Osteoblast (primary cell): ENCODE measurements at regions not wholly inside any gene's neighbourhood (a gene's known extent, or its start where the extent isn't known, plus 50 kb on each side); places are given as distances from the start of the nearest gene placed in this dataset.

Experiments
- DNase-seq: peaks from one replicate; pipeline ENCODE4 v3.0.0; 2011; ENCODE audit warnings: low spot score, mixed read lengths; ENCODE audit not compliant: insufficient read length; ENCODE audit errors: missing footprints
- H2AFZ ChIP-seq: 2 replicates; pipeline ENCODE4 v1.6.0; 2011; ENCODE audit warnings: mild to moderate bottlenecking, low read length
- H3K27ac ChIP-seq: 2 replicates; pipeline ENCODE4 v1.5.1; 2011; ENCODE audit warnings: mild to moderate bottlenecking, low read depth, low read length, moderate library complexity
- H3K27me3 ChIP-seq: 2 replicates; pipeline ENCODE4 v1.6.0; 2012; ENCODE audit warnings: mild to moderate bottlenecking, control low read depth, inconsistent platforms, low read length, moderate library complexity; ENCODE audit not compliant: insufficient read depth
- H3K36me3 ChIP-seq: 2 replicates; pipeline ENCODE4 v1.5.1; 2011; ENCODE audit warnings: mild to moderate bottlenecking, low read length, control low read depth, moderate library complexity; ENCODE audit not compliant: insufficient read depth
- H3K4me1 ChIP-seq: 2 replicates; pipeline ENCODE4 v1.5.1; 2011; ENCODE audit warnings: mild to moderate bottlenecking, low read length, control low read depth, moderate library complexity; ENCODE audit not compliant: insufficient read depth
- H3K4me2 ChIP-seq: 2 replicates; pipeline ENCODE4 v1.6.0; 2011; ENCODE audit warnings: mild to moderate bottlenecking, low read length; ENCODE audit not compliant: insufficient read depth
- H3K4me3 ChIP-seq: fragments of 200-600 bp; sonication (generic); 3 replicates; pipeline ENCODE4 v1.5.1; 2012; ENCODE audit warnings: mild to moderate bottlenecking, low read length, inconsistent platforms; ENCODE audit not compliant: insufficient read depth
- H3K79me2 ChIP-seq: 2 replicates; pipeline ENCODE4 v1.6.0; 2012; ENCODE audit warnings: mild to moderate bottlenecking, low read length, control low read depth, inconsistent platforms; ENCODE audit not compliant: insufficient read depth
- H3K9me3 ChIP-seq: 2 replicates; pipeline ENCODE4 v1.5.1; 2011; ENCODE audit warnings: low read depth, low read length, control low read depth
- H4K20me1 ChIP-seq: 2 replicates; pipeline ENCODE4 v1.6.0; 2012; ENCODE audit warnings: mild to moderate bottlenecking, low read length, control low read depth; ENCODE audit not compliant: insufficient read depth
- CTCF ChIP-seq: IDR thresholded peaks from 2 replicates; pipeline ENCODE4 v1.5.1; 2011; ENCODE audit warnings: mild to moderate bottlenecking, low read depth, low read length, moderate library complexity; ENCODE audit errors: extremely low read depth

GRCh38 chr2:38500283-38500634 is 102.5 kb downstream of the HNRNPLL start:
- Histone ChIP-seq H4K20me1 (no peaks in the 10 kb centered on the region), H3K79me2 (no peaks in the 10 kb centered on the region), H3K36me3 (no peaks in the 10 kb centered on the region), H3K9me3 (peaks cover 5% of the 10 kb centered on the region), H3K27ac (no peak overlapping the region), H2AFZ (no peak overlapping the region), H3K4me2 (no peak overlapping the region), H3K4me3 (no peak overlapping the region), H3K27me3 (peaks cover 22% of the 10 kb centered on the region), H3K4me1 (no peaks in the 10 kb centered on the region)
- DNase-seq = no peak
- TF ChIP-seq CTCF = no peak

GRCh38 chr2:38499548-38500282 is 103.0 kb downstream of the HNRNPLL start:
- Histone ChIP-seq H3K36me3 (no peaks in the 10 kb centered on the region), H3K27ac (no peak overlapping the region), H3K4me3 (no peak overlapping the region), H3K27me3 (peaks cover 22% of the 10 kb centered on the region), H3K9me3 (peaks cover 5% of the 10 kb centered on the region), H3K4me2 (no peak overlapping the region), H4K20me1 (no peaks in the 10 kb centered on the region), H3K79me2 (no peaks in the 10 kb centered on the region), H2AFZ (no peak overlapping the region), H3K4me1 (no peaks in the 10 kb centered on the region)
- no peak for TF ChIP-seq CTCF
- no peak for DNase-seq

- no peaks in the 10 kb centered on the region for H3K4me1 ChIP-seq
- H3K4me2 ChIP-seq = no peak overlapping the region
- no peaks in the 10 kb centered on the region for H3K79me2 ChIP-seq
- H3K27ac ChIP-seq = no peak overlapping the region
- peaks cover 18% of the 10 kb centered on the region for H3K27me3 ChIP-seq
- H3K4me3 ChIP-seq = no peak overlapping the region
- H4K20me1 ChIP-seq = no peaks in the 10 kb centered on the region
- TF ChIP-seq CTCF = no peak
- H3K9me3 ChIP-seq = peaks cover 5% of the 10 kb centered on the region
- DNase-seq = no peak
- no peak overlapping the region for H2AFZ ChIP-seq
- H3K36me3 ChIP-seq = no peaks in the 10 kb centered on the region
These were observed 104.7 kb downstream of the HNRNPLL start for GRCh38 chr2:38498045-38498481.

GRCh38 chr2:38497670-38498037 is 105.1 kb downstream of the HNRNPLL start:
- H3K36me3 ChIP-seq = no peaks in the 10 kb centered on the region
- H3K4me3 ChIP-seq = no peak overlapping the region
- H3K4me1 ChIP-seq = no peaks in the 10 kb centered on the region
- peaks cover 14% of the 10 kb centered on the region for H3K27me3 ChIP-seq
- H3K4me2 ChIP-seq = no peak overlapping the region
- no peak for TF ChIP-seq CTCF
- no peaks in the 10 kb centered on the region for H4K20me1 ChIP-seq
- DNase-seq = peak; percentile 55
- peaks cover 5% of the 10 kb centered on the region for H3K9me3 ChIP-seq
- H2AFZ ChIP-seq = no peak overlapping the region
- H3K27ac ChIP-seq = no peak overlapping the region
- no peaks in the 10 kb centered on the region for H3K79me2 ChIP-seq
